Daoy (cell line): ENCODE measurements at regions not wholly inside any gene's neighbourhood (a gene's known extent, or its start where the extent isn't known, plus 50 kb on each side); places are given as distances from the start of the nearest gene placed in this dataset.
"Not testable (repeated sequence)": the region's sequence is repeated elsewhere in the genome, so short reads cannot be mapped to it uniquely, and the experiment has no call there.

Experiments
- DNase-seq: peaks from one replicate; pipeline ENCODE4 v3.0.0-alpha.2; 2015; ENCODE audit warnings: low read depth

DNA sequence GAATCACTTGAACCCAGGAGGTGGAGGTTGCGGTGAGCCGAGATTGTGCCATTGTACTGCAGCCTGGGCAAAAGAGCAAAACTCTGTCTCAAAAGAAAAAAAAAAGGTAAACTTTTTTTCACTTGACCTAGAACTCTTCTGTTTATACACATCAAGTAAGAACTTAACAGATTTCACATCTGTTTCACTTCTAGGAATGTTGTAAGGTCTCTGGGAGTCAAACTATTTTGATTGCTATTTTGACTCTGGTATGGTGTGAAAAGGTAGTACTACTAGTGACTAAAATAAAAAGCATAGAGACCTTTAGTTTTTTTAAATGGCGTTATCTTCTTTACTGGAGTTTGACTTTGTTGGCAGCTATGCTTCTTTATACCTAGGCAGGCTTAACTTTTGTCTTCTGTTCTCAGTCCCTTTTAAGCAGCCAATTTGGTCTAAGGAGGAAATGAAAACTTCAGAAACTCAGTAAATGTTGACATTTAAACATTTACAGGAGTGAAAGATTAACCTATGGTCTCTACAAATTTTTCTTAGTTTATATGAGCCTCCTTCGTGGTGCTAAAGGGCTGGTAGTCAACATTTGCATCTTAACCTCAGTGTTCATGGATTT lies 84.7 kb downstream of the METTL2B start:
- DNase-seq: not testable (repeated sequence)

DNA sequence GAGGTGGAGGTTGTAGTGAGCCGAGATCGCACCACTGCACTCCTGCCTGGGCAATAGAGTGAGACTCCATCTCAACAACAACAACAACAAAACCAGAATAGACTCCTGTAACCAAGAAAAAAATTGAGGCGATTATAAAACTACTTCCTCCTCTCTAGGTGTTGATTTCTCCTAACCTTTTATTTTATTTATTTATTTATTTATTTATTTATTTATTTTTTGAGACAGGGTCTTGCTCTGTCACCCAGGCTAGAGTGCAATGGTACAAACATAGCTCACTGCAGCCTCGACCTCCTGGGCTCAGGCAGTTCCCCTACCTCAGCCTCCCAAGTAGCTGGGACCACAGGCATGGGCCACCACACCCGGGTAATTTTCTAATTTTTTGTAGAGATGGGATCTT lies 86.2 kb downstream of the METTL2B start:
- not testable (repeated sequence) for DNase-seq

DNA sequence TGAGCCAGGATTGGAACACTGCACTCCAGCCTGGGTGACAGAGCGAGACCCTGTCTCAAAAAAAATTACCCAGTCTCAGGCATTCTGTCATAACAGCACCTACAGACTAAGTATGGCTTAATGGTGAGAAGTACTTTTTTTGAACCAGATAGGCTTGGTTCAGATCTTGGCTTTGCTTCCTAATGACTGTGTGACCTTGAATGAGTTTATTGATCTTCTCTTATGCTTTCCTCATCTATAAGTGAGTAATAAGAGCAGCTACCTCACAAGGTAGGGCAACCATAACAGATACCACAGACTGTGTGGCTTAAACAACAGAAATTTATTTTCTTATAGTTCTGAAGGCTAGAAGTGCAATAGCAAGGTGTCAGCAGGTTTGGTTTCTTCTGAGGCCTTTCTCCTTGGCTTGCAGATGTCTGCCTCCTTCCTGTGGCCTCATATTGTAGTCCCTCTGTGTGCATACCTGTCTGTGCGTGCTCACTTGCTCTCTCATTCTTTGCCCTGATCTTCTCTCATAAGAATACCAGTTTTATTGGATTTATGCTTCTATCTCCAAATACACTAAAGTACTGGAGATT lies 87.7 kb downstream of the METTL2B start:
- DNase-seq: not testable (repeated sequence)

DNA sequence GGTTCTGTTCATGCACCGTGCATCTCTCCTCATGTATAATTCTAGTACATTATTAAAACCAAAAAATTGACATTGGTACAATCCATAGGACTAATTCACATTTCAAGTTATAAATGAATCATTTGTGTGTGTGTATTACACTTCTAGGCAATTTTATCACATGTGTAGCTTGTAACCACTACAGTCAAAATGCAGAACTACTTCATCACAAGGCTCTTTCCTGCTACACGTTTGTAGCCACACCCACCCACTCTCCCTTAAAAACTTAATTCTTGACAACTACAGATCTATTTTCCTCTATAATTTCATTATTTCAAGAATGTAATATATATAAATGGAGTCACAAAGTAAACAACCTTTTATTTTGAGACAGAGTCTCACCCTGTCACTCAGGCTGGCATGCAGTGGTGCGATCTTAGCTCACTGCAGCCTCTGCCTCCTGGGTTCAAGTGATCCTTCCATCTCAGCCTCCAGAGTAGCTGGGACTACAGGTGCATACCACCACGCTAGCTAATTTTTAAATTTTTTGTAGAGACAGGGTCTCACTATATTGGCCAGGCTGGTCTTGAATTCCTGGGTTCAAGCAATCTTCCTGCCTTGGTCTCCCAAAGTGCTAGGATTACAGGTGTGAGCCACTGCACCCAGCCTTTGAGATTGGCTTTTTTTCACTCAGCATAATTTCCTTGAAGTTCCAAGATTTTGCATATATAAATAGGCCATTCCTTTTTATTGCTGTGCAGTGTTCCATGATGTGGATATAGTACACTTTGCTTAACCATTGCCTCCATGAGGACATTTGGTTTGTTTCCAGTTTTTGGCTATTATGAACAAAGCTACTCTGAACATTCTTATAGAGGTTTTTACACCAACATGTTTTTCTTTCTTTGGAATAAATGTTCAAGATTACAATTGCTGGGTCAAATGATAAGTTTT lies 88.7 kb downstream of the METTL2B start:
- DNase-seq: not testable (repeated sequence)

DNA sequence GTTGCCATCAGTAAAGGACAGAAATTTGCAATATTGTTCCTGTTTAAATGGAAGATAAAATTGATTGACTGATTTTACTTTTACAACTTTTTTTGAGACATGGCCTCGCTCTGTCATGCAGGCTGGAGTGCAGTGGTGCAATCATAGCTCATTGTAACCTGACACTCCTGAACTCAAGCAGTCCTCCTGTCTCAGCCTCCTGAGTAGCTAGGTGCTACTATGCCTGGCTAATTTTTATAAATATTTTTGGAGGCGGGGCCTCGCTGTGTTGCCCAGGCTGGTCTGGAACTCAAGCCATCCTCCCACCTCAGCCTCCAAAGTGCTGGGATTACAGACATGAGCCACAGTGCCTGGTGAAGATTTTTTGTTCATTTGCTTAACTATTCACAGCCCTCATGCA lies 96.8 kb upstream of the GARIN1A start:
- not testable (repeated sequence) for DNase-seq

DNA sequence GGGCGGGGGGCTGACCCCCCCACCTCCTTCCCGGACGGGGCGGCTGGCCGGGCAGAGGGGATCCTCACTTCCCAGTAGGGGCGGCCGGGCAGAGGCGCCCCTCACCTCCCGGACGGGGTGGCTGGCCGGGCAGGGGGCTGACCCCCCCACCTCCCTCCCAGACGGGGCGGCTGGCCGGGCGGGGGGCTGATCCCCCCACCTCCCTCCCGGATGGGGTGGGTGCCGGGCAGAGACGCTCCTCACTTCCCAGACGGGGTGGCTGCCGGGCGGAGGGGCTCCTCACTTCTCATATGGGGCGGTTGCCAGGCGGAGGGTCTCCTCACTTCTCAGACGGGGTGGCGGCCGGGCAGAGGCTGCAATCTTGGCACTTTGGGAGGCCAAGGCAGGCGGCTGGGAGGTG lies 95.1 kb upstream of the GARIN1A start:
- DNase-seq: not testable (repeated sequence)

DNA sequence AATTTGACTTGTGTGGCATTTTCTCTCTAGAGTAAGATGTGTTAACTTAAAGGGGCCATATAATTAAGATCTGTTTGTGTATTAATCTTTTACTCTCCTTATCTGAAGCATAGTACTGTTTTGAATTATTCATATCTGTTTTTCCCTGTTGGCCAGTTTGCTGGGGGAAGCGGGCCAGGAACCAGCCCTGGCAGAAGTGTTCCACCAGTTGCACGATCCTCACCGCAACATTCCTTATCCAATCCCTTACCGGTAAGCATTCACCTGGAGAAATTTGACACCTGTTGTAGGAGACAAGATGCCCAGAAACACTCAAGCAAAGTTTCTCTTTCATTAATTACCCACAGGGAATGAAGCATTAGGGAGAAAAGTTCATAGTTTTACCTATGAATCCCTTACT lies 92.2 kb upstream of the GARIN1A start:
- not testable (repeated sequence) for DNase-seq

DNA sequence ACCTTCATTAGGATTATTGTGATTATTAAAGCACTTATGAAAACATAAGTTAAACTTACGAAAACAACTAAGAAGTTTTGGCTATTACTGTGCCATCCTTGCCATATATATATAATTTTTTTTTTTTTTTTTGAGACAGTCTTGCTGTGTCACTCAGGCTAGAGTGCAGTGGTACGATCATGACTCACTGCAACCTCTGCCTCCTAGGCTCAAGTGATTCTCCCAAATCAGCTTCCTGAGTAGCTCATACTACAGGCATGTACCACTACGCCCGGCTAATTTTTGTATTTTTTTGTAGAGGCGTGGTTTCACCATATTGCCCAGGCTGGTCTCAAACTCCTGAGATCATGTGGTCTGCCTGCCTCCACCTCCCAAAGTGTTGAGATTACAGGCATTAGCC lies 91.0 kb upstream of the GARIN1A start:
- DNase-seq: peak; percentile 83

DNA sequence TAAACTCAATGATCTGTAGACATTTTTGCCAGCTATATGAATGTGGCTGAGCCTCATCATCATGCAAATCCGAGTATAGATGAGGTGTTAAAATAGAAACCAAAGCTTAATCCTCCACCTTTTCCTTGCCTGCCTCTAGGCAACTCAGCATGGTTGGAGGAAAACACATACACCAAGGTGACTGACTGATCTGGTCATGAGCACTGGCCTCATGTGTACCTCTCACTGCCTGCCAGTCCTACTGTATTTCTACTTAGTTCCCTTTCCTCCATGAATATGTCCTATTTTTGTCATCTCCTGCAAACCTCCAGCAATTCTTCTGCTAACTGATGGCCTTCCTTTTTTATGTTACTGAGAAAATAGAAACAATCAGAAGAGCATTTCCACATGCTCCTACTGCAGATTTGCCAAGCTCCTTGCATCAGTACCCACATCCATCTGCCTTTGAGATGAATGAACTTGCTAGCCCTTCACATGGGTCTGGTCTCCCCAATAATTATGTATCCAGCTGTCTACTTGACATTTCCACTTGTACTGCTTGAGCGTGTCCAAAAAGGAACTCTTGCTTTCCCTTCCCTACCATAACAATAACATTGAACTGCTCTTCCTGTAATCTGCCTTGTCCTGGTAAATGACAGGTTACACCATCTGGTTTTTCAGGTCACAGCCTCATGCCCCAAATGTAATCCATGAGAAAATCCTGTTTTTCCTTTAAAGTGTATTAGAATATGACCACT lies 90.1 kb upstream of the GARIN1A start:
- DNase-seq: not testable (repeated sequence)

DNA sequence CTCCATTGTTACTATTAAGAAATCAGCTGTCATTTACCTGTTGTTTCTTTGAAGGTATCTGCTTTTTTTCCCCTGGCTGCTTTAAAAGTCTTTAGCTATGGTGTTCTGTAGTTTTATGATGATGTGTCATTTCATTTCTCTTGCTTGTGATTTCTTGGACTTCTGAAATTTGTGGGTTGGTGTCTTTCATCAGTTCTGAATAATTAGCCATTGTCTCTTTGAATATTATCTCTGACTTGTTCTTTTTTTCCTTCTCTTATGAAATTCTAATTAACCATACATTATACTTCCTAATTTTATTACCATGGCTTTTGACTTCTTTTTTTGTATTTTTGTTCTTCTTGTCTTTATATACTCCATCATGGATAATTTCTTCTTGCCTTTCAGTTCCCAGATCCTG lies 85.4 kb upstream of the GARIN1A start:
- not testable (repeated sequence) for DNase-seq

DNA sequence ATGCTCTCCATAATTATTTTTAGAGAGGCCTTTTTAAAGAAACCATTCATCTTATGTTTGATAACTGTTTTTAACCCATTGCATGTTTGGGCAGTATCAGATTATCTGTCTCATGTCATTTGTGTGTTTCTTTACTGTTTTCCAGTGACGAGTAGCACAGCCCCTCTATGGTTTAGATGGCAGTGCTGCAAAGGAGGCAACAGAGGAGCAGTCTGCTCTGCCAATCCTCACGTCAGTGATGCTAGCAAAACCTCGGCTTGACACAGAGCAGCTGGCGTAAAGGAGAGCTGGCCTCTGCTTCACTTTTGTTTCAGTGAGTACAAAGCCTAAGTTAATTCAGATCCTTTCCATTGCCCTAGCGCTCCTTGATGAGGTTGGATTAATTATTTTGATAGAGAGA lies 80.4 kb upstream of the GARIN1A start:
- no peak for DNase-seq

DNA sequence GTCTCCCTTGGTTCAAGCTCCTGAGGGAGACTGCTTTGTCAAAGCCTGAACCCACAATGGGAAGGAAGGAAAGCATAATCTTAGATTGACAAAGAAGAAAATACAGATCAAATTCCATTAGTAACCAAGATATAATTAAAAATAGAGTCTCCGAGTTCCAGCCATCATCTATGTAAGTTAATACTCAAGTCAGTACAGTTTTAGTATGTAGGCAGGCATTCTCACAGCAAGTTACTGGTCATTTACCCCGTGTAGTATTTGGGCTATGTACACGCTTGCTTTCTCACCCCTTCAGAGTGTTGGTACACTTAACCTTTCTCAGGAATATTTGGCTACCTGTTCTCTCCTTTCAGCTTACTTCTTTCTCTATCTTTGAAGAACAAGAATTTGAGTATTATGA lies 79.9 kb upstream of the GARIN1A start:
- DNase-seq: not testable (repeated sequence)

DNA sequence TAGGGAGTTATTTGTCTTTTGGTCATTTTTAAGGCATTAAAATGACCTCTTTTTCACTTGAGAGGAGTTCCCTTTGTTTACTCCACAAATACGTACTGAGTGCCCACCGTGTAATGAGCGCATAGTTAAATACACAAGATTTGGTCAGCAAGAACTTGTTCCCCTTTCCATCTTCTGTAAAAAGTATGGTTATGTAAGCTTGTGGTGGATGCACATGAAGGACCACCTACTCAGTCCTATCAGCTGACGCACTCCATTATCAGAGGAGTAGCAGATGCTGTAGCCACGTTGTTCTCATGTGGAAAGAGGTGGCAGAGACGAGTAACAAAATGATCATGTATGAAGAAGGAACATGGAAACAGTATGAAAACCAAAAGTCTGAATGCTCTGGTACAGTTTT lies 78.0 kb upstream of the GARIN1A start:
- DNase-seq: not testable (repeated sequence)

DNA sequence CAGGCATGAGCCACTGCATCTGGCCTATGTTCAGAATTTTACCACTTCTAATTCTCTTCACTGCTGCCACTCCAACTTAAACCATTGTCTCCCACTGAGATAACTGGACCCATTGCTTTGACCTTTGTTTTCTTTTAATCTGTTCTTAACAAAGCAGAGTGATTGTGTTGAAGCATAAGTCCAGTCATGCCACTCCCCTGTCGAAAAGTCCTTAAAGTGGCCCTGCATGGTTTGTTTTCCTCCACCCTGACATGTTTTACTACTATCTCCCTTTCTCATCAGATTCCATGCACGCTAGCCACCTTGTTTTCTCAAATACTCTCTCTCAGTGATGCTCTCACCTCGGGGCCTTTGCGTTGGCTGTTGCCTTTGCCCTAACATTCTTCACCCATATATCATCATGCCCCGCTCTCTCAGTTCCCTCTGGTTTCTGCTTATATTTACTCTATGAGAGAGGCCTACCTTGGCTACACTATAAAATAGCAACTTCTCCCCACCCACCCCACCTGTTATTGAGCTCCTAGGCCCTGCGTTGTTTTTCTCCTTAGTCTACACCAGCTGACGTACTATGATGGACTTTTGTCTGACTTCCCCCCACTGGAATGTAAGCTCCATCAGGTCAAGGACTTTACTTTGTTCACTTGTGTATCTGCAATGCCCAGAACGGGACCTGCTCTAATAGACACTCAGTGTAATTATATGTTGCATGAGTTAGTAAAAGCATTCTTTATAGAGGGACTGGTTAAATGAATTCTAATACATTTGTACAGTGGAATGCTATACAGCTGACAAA lies 75.6 kb upstream of the GARIN1A start:
- DNase-seq: not testable (repeated sequence)

DNA sequence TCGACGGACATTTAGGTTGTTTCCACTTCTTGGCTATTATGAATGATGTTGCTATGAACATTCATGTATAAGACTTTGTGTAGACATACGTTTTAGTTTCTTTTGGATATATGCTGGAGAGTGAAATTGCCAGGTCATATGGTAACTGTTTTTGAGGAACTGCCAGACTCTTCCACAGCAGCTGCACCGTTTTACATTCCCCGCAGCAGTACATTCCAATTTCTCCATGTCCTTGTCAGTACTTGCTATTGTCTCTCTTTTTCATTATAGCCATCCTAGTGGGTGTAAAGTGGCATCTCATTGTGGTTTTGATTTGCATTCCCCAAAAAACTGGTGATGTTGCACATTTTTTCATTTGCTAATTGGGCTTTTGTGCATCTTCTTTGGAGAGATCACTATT lies 73.1 kb upstream of the GARIN1A start:
- DNase-seq: not testable (repeated sequence)

DNA sequence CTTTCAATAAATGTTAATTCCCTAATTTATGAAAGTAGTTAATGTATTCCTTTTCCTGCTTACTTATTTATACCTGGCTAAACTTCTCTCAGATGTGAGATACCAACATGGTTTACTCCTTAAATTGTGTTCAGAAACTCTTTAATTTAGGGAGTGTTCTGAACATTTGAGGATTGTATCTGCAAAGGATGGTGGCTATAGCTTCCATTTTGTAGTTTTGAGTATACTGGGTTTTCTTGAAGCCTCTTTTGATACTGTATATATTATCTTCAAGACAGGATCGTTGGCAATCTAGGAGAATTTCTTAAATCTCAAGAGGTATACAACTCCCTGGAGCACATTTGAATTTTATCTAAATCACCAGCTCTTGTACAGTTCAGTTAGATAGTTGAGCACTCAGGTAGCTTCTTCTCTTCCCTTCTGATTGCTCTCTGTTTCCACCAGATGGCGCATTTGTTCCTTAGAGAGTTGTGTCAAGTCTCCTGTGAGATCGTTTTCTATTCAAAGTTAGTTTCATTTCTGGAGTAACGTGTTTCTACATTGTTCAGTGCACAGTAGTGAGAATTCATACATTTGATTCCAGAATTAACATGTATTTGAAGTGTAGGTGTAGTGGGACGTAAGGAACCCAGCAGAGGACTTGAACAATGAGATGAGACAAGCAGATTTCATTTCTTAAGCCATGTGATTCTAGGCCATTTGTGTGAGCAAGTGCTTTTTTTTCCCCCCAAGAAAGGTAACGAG lies 63.2 kb upstream of the GARIN1A start:
- peak; percentile 23 for DNase-seq

DNA sequence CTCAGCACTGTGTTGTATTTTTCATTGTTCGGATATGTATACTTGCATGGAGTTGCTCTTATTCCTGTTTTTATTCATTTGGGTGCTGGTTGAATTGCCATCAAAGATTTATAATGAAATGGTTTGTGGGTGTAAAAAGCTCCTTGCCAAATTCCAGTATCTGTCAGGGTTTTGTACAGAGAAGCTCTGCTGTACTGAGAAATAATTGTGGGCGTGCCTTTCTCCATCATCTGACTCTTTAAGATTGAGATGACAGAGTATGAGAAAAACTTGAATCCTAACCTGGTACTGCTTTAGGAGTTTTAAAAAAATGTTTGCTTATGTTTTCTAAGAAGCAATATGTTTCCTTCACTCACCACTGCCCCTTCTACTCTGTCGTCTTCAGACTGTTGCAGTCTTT lies 58.7 kb upstream of the GARIN1A start:
- not testable (repeated sequence) for DNase-seq

DNA sequence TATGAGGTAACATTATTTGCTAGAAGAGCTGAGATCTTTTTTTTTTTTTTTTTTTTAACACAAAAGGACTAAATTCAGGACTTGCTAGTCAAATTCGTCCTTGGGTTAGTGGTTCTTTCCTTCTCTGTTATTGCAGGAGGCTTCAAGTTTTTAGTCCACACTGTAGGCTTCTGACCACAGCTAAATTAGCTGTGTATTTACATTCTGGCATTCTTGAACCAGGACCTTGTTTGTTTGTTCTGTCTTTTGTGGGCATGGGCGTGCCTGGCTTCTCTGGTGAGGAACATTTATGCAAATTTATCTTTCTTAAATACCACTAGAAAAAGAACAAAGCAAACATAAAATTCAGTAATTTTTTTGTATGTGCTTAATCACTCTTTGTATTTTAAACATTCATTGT lies 57.3 kb upstream of the GARIN1A start:
- not testable (repeated sequence) for DNase-seq

DNA sequence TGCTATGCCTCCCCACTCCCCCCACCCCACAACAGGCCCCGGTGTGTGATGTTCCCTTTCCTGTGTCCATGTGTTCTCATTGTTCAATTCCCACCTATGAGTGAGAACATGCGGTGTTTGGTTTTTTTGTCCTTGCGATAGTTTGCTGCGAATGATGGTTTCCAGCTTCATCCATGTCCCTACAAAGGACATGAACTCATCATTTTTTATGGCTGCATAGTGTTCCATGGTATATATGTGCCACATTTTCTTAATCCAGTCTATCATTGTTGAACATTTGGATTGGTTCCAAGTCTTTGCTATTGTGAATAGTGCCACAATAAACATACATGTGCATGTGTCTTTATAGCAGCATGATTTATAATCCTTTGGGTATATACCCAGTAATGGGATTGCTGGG lies 55.3 kb upstream of the GARIN1A start:
- DNase-seq: not testable (repeated sequence)
